MM.1S (cell line): ENCODE measurements at regions not wholly inside any gene's neighbourhood (a gene's known extent, or its start where the extent isn't known, plus 50 kb on each side); places are given as distances from the start of the nearest gene placed in this dataset.

Experiments
- DNase-seq: peaks from one replicate; pipeline ENCODE4 v3.0.0-alpha.2; 2015
- H2AFZ ChIP-seq: fragments of 300-600 bp; sonication (generic); 2 replicates; pipeline ENCODE4 v1.6.0; 2016; ENCODE audit warnings: antibody characterized with exemption, low read length
- H3F3A ChIP-seq: fragments of 300-600 bp; sonication (generic); 2 replicates; pipeline ENCODE4 v1.6.1; 2016; ENCODE audit warnings: mild to moderate bottlenecking, antibody characterized with exemption, low read length, moderate library complexity, mixed read lengths; ENCODE audit not compliant: insufficient read depth
- H3K27ac ChIP-seq: fragments of 300-600 bp; sonication (generic); 2 replicates; pipeline ENCODE4 v1.5.1; 2016; ENCODE audit warnings: mild to moderate bottlenecking, low read length
- H3K27me3 ChIP-seq: fragments of 300-600 bp; sonication (generic); replicated peaks from 2 replicates; pipeline ENCODE4 v1.6.0; 2016; ENCODE audit warnings: low read length; ENCODE audit not compliant: insufficient read depth
- H3K36me3 ChIP-seq: fragments of 300-600 bp; sonication (generic); replicated peaks from 2 replicates; pipeline ENCODE4 v1.6.1; 2016; ENCODE audit warnings: mild to moderate bottlenecking, low read length, mixed read lengths; ENCODE audit not compliant: insufficient read depth
- H3K4me1 ChIP-seq: fragments of 300-600 bp; sonication (generic); 2 replicates; pipeline ENCODE4 v1.6.1; 2016; ENCODE audit warnings: low read length, mixed read lengths
- H3K4me2 ChIP-seq: fragments of 300-600 bp; sonication (generic); 2 replicates; pipeline ENCODE4 v1.6.0; 2016; ENCODE audit warnings: low read depth, low read length
- H3K4me3 ChIP-seq: fragments of 300-600 bp; sonication (generic); 2 replicates; pipeline ENCODE4 v1.5.1; 2016; ENCODE audit warnings: low read length, mixed read lengths
- H3K79me2 ChIP-seq: fragments of 300-600 bp; sonication (generic); 2 replicates; pipeline ENCODE4 v1.6.1; 2016; ENCODE audit warnings: mixed run types, low read length, mixed read lengths
- H3K9ac ChIP-seq: fragments of 300-600 bp; sonication (generic); 2 replicates; pipeline ENCODE4 v1.6.1; 2016; ENCODE audit warnings: low read length, mixed read lengths
- H3K9me2 ChIP-seq: fragments of 300-600 bp; sonication (generic); replicated peaks from 2 replicates; pipeline ENCODE4 v1.6.1; 2016; ENCODE audit warnings: mild to moderate bottlenecking, low read length, mixed read lengths; ENCODE audit not compliant: insufficient read depth
- H3K9me3 ChIP-seq: fragments of 300-600 bp; sonication (generic); replicated peaks from 2 replicates; pipeline ENCODE4 v1.6.1; 2016; ENCODE audit warnings: mild to moderate bottlenecking, low read length, mixed read lengths; ENCODE audit not compliant: insufficient read depth
- H4K20me1 ChIP-seq: fragments of 300-600 bp; sonication (generic); 2 replicates; pipeline ENCODE4 v1.6.1; 2016; ENCODE audit warnings: mild to moderate bottlenecking, low read length, moderate library complexity, mixed read lengths; ENCODE audit not compliant: insufficient read depth
- CTCF ChIP-seq: fragments of 300-600 bp; sonication (generic); IDR thresholded peaks from 2 replicates; pipeline ENCODE4 v1.5.1; 2016; ENCODE audit warnings: antibody characterized with exemption, low read length, mixed read lengths
- EZH2 ChIP-seq: fragments of 300-600 bp; sonication (generic); optimal IDR thresholded peaks from 2 replicates; pipeline ENCODE3; 2017; ENCODE audit warnings: low read depth, mild to moderate bottlenecking, antibody characterized with exemption, low read length, mixed read lengths
- EZH2phosphoT487 ChIP-seq: fragments of 300-600 bp; sonication (generic); IDR thresholded peaks from 2 replicates; pipeline ENCODE4 v1.6.1; 2018; ENCODE audit warnings: antibody characterized with exemption, low read length

GRCh38 chr12:38515912-38516311 is 199.3 kb downstream of the ALG10B start:
- Histone ChIP-seq H3K79me2 (no peaks in the 10 kb centered on the region), H3K4me2 (no peak overlapping the region), H3K27ac (no peak overlapping the region), H3K4me3 (no peak overlapping the region), H3F3A (no peaks in the 10 kb centered on the region), H3K27me3 (no peaks in the 10 kb centered on the region), H2AFZ (no peak overlapping the region), H3K9me2 (no peaks in the 10 kb centered on the region), H3K4me1 (no peaks in the 10 kb centered on the region), H3K9me3 (no peaks in the 10 kb centered on the region), H3K9ac (no peak overlapping the region), H3K36me3 (no peaks in the 10 kb centered on the region), H4K20me1 (no peaks in the 10 kb centered on the region)
- TF ChIP-seq EZH2, result no peak
- TF ChIP-seq CTCF, result no peak
- no peak for TF ChIP-seq EZH2phosphoT487
- DNase-seq, result no peak

GRCh38 chr12:38516418-38516817 is 199.8 kb downstream of the ALG10B start:
- H3K9ac ChIP-seq, result no peak overlapping the region
- no peak overlapping the region for H3K27ac ChIP-seq
- H3F3A ChIP-seq, result no peaks in the 10 kb centered on the region
- no peaks in the 10 kb centered on the region for H3K79me2 ChIP-seq
- H4K20me1 ChIP-seq, result no peaks in the 10 kb centered on the region
- H2AFZ ChIP-seq, result no peak overlapping the region
- H3K4me2 ChIP-seq, result no peak overlapping the region
- no peak overlapping the region for H3K4me3 ChIP-seq
- no peaks in the 10 kb centered on the region for H3K27me3 ChIP-seq
- DNase-seq, result no peak
- TF ChIP-seq EZH2 (no peak), CTCF (no peak), EZH2phosphoT487 (no peak)
- H3K4me1 ChIP-seq, result no peaks in the 10 kb centered on the region
- no peaks in the 10 kb centered on the region for H3K9me3 ChIP-seq
- H3K36me3 ChIP-seq, result no peaks in the 10 kb centered on the region
- no peaks in the 10 kb centered on the region for H3K9me2 ChIP-seq

- Histone ChIP-seq H3K27me3 (no peaks in the 10 kb centered on the region), H3K4me3 (no peak overlapping the region), H3K9ac (no peak overlapping the region), H3F3A (no peaks in the 10 kb centered on the region), H3K36me3 (no peaks in the 10 kb centered on the region), H3K27ac (no peak overlapping the region), H3K4me1 (no peaks in the 10 kb centered on the region), H3K79me2 (no peaks in the 10 kb centered on the region), H3K9me3 (no peaks in the 10 kb centered on the region), H4K20me1 (no peaks in the 10 kb centered on the region), H3K9me2 (no peaks in the 10 kb centered on the region), H2AFZ (no peak overlapping the region), H3K4me2 (no peak overlapping the region)
- no peak for DNase-seq
- TF ChIP-seq EZH2phosphoT487 (no peak), EZH2 (no peak), CTCF (no peak)
Observed at GRCh38 chr12:38523920-38524319, 207.3 kb downstream of the ALG10B start.
